SW480 (cell line): ENCODE measurements at regions not wholly inside any gene's neighbourhood (a gene's known extent, or its start where the extent isn't known, plus 50 kb on each side); places are given as distances from the start of the nearest gene placed in this dataset.

Experiments used
- DNase-seq: peaks from one replicate; pipeline ENCODE4 v3.0.0-alpha.2; 2016; ENCODE audit warnings: low spot score

DNA sequence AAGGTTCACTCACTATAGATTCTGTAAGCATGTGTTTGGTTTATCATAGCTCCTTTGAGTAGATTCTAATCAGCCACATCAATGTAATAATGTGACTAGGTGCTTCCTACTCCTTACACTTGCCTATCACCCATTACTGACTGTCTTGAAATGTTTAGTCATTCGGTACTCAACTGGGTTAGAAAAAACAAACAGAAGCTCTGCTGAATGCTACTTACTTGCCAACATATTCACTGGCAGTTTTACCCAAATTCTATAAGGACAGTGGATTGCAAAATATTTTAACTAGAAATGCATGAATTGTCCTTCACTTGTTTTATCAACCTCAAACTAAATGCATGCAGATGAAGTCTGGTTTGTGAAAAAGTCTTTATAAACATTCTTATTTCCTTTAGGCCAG lies 352.1 kb upstream of the ALCAM start:
- DNase-seq = no peak

DNA sequence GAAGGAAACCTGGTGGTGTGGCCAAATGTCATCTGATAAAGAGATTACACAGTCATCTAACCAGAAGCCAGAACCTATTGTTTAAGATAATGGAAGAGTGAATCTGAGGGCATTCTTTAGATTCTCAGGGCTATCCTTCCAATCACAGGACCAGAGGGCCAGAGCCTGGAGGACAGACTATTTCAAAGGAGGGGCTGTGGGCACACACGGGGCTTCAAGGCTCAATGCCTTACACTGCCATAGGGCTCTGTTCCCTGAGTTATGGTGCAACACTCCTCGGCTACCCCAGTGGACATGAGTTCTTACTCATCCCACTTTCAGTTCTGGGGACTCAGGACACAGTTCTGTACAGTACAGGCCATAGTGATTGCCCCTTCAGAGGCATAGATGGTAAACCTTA lies 343.9 kb upstream of the ALCAM start:
- no peak for DNase-seq

DNA sequence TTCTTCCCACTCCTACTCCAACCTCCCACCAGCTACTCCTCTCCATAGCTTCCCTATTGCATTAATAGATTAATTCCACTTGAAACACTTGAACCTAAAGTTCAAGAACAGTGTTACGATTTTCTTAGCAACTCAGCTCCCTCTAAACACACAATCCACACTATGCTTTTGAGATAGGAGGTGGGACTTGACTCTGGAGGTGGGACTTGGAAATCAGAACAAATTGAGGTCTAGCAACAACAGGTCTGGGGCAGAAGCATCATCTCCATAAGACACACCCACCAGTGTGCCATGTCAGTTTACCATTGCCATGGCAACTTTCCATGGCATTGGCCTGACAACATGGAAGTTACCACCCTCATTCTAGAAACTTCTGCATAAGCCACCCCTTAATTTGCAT lies 336.5 kb upstream of the ALCAM start:
- no peak for DNase-seq

DNA sequence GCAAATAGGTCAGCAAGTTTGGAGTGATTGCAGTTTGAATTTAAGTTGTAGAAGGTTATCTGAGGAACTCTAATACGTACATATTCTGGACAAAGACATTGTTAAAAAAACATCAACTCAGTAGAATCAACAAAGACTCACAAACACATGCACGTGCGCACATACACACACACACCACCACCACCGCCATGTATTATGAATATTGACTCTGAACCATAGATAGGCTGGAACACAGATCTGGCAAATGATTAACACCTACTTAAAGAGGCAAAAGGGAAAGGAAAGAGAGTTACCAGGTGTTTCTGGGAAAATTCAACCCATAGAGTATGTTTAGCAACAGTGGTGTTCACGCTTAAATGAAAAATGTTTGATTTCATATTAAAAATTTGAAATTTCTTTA lies 334.2 kb upstream of the ALCAM start:
- DNase-seq = no peak

DNA sequence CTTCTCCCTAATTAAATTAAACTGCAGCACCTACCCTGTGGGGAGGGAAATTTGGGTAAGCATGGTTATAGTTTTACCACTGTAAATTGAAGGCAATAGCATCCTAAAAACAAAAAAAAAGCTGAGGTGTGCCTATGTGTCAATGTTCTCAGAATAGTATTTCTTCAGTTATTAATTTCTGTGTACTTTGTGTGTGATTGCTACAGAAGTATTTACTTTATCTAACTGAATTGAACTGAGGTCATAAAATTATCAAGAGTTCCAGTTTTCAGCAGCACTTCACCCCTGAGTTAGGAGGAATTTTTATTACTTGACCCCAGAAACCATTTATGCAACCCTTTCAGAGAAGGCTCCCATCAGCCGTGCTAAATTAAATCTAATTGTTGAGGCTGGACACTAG lies 333.6 kb upstream of the ALCAM start:
- DNase-seq = no peak

DNA sequence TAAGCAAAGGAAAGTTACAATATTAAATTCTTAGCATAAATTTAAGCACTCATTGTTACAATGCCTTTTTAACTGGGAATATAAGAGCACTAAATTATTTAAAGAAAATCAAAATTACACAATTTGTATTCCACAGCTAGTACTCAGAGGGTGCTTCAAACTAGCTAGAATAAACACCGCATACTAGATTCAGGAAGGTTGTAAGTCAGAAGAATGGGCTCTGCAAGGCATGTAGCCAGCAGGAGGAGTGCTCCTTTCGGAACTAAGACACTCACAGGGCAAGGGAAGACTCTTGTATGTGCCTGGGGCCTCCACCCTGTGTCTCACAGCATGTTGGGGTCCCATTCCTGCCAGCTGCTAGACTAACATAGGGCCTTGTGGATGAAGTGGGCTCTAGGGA lies 327.7 kb upstream of the ALCAM start:
- no peak for DNase-seq

DNA sequence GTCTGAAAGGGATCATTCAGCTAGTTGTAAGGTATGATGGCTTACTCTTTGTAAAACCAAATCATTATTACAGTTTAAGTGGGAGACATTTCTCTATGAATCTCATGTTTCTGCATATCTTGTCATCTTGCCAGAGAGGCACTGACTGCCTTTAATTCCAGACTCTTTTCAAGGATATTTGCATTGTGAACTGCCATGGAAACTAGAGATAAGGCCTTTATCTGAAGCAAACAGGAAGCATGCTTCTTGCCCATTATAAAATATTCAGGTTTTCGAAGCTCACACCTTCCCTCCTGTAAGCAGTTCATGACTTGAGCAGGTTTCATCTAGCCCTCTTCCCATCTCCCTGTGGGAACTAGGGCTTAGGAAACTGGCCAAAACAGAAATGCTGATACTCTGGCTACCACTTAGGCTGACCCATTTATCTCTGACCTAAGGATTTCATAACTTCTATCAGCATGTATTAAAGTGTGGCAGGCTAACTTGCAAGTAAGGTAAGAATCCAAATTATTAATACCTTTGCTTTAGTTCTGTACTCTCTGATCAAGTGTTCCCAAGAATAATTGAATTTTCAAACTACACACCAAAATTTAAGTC lies 326.6 kb upstream of the ALCAM start:
- no peak for DNase-seq

DNA sequence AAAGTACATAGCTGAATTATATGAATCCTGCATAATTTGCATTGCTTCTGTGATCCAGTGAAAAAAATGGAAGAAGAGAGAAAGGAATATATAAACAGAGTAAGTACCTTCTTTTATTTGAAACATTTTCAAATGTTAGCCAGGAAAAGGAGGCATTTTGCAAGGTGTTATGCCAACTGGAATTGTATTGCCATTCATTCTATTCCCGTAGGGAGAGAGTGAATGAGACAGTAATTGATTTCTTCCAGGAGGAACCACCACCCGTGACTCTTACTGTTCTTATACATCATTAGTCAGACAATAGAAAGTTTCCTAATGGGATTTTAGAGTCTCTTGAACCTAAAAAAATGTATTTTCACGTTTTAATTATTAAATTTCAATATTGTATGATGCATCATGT lies 324.1 kb upstream of the ALCAM start:
- DNase-seq = no peak

DNA sequence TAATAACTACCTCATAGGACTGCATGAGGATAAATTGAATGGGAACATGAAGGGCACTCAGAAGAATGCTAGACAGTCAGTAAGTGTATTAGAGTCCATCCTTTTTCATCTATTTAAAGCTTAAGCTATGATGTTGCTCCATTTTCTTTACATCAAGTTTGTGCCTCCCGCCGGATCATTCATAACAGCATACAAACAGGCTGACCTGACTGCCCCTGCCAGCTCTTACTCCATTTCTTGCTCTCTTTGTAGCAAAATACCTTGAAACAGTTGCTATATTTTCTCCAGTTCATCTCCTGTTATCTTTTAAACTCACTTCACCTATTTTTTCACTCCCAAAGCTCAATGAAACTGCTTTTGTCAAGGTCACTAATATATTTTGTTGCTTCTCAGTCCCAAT lies 315.6 kb upstream of the ALCAM start:
- DNase-seq = no peak

DNA sequence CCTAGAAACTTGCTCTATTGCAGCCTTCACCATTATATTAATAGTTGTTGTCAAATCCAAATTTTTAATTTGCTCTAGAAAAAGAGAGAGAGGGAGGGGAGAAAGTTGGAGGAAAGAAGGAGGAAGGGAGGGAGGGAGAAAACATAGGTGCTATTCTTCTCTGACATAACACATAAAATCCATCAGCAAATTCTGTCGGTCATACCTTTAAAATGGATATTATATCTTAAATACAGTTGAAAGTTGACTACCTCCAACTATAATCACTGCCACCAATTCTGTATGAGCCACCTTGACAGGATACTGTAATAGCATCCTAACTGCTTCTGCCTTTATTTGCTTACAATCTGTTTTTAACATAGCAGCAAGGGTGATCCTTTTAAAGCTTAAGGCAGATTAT lies 314.7 kb upstream of the ALCAM start:
- no peak for DNase-seq

DNA sequence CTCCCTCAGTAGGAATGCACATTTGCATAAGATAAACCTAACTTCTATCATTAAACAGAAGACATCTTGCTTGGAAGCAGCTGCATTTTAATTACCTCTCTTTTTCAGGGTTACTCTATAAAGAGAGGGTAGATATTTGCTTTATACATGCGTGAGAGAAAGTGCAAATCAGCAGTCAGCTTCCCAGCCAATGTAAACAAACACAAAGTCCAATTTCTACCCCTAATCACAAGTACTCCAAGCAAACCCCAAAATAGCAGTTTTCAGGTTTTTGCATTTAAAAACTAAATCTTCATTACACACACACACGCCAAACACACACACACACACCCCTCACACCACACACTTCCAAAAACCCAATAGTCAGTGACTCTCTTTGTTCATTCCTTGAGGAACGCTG lies 303.9 kb upstream of the ALCAM start:
- DNase-seq = no peak

DNA sequence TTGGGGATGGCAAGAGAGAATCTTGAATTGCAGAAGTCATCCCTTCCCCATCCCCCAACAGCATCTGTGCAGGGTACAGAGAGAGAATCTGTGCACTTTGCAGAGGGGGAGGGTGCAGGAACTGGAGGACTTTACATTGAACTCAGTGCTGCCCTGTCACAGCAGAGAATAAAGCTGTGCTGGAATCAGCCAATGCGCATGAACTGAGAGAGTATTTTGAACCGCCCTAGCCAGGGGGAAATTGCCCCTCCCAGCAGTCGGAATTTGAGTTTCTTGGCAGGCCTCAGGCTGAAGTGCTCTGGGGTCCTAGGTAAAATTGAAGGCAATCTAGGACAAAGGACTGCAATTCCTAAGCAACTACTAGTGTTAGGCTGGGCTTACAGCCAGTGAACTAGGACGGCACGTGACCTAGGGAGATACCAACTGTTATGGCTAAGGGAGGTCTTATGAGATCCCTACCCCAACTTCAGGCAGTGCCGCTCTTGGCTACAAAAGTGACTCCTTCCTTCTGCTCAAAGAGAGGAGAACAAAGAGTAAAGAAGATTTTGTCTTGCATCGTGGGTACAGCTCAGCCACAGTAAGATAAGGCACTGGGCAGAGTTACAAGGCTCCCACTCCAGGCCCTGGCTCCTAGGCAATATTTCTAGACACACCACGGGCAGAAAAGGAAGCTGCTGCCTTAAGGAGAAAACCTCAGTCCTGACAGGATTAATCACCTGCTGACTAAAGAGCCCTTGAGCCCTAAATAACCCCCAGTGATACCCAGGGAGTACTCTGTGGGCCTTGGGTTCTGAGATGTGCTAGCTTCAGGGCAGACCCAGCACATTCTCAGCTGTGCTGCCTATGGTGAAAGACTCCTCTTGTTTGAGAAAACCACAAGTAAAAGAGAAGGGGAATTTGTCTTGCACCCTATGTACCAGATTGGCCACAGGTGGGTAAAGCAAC lies 300.5 kb upstream of the ALCAM start:
- no peak for DNase-seq

DNA sequence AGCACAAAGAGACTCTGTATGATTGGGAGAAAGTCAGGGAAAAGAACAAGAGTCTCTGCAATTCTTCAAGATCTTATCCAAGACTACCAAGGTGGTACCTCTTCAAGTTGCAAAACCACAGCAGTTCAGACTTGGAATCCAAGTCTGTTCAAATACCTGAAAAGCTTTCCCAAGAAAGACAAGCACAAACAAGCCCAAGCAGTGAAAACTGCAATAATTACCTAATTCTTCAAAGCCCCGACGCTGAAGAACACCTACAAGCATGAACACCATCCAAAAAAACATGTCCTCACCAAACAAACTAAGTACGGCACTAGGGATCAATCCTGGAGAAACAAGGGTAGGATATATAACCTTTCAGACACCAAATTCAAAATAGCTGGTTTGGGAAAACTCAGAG lies 299.3 kb upstream of the ALCAM start:
- DNase-seq = no peak

DNA sequence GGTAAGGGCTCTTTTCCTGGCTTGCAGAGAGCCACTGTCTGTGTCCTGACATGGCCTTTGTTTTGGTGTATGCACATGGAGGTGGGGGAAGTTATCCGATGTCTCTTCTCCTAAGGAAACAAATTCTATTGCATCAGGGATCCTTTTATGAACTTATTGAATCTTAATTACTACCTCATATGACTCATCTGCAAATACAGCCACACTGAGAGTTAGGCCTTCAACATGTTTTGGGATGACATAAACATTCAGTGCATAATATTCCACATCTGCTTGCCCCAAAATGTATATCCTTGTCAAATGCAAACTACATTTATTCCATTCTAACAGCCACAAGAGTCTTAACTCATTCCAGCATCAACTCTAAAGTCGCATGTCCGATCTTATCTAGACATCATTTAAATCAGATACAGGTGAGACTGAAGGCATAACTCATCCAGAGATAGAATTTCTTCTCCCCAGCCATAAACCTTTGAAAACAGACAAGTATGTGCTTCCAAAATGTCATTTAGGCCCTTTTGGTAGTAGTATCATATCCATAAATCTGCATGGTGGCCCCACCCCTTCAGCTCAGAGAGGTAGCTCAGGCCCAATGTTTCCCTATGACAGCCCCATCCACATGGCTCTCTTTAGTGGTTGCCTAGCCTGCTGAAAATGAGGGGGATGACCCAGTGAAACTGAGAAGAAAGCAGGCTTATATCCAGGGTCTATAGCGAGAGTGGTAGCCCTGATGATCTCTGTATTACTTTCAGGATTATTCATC lies 289.5 kb upstream of the ALCAM start:
- no peak for DNase-seq

DNA sequence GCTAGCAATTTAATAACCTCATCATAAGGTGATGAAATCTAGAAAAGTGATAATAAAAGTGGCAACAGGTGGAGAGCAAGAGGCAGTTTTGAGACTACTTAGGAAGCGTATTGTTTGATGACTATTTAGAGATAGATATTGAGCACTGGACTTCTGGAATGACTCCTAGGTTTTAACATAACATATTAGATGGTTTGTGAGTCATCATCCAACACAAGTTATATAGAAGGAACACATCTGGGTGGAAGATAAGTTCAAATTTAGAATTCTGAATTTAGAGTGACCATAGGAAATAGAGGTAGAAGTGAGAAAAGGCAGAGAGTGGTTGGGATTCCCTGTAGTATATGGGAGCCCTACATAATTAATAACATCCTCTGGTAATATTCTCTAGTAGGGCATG lies 282.8 kb upstream of the ALCAM start:
- DNase-seq = no peak

DNA sequence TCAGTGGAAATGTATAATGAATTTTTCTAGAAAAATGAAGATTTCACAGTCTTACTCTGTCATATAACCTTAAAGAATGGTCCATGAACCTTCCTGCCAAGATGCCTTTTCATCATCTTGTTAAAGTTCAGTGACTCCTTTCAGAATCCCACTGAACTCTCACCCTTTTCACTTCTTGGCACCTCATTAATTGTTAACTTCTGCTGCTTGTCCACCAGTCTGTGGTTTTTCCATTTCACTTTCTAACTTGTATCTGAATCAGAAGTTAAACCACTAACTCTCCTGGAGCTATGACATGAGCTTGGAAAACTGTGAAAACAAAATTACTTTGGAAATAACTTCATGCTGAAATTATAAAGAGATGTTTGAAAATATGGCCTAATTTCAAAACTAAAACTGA lies 281.2 kb upstream of the ALCAM start:
- DNase-seq = no peak

DNA sequence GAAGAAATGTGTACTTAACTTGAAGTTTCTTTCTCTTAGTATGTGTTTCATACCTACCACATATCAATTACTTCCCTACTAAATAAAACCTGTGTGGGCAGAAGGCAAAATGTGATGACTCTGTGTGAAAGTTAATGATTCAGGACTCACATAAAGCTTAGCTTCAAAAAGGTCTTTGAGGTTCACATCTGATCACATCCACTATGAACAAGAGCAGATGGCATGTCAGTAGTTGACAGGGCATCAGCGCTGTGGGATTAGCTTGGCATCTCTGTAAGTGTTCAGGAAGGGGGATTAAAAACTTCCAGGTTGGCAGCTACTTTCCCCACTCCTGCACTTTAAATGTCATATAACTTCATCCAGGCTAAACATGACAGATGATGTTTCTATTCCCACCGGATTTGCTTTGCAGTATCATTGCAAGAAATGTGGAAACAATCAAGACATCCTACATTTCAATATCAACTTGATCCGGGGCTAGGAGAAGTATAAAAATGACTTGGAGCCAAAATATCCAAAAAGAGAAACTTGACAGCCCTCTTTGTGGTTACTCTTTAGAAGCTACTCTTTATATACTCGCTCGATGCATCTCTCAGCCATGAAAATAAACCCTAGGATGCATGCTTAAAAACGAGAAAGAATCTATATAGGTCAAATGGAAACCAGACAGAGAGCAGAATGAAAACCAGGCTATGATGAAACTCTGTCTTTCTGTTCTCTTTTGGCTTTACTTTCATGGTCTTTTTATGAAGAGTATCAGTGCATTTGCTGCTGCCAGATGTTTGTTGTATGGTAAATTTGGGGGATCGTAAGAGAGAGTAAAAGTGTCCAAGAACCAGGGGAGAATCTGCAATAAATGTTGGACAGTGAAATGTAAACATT lies 273.1 kb upstream of the ALCAM start:
- no peak for DNase-seq

DNA sequence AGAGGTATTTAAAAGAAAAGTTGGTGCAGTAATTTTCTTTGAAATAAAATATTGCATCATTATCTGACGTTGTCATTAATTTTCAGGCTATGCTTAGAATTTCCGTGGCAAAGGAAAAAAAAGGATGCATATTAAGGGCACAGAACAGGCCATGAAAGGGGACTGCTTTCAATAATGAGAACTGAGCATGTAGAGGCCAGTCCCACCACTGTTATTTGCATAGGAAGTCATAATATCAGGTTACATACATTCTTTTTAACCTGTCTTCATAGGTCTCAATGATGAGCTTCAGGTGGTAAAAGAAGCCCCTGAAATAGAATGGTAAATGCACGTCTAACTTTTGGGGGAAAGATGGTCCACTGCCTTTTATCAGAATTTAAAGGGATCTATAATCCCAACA lies 272.1 kb upstream of the ALCAM start:
- peak; percentile 6 for DNase-seq

DNA sequence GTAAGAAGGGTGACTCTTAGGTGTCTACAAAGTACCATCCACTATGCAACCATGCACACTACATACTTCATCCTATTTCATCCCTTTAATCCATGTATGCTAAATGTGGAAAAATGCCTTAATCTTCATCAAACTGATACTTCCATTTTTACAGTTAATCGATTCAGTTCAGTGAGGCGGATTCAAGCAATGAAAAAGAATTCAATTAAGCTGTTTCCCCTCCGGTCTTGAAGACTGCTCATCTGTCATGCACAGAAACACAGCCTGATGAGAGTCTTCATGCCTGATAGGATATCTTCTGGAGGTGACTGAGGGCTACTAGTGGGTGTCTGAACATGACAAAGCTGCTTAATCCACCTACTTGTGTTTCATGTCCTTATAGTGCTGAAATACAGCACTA lies 270.6 kb upstream of the ALCAM start:
- no peak for DNase-seq

DNA sequence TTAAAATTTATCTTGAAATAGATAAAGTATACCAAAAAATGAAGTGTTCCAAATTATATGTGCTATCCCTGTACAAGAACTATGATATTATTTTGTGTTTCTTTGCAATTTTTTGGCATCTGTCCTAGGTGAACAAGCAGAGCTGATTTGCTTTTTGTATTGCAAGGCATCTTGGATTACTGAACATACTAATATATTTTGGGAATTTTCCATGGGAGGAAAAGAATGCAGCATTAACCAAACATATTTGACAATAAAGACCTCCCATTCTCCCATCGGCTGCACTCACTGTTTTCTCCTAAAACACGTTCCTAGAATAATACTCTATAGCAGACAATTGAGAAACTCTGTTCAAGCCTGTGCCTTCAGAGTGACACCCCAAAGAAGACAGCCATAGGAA lies 265.1 kb upstream of the ALCAM start:
- DNase-seq = no peak

DNA sequence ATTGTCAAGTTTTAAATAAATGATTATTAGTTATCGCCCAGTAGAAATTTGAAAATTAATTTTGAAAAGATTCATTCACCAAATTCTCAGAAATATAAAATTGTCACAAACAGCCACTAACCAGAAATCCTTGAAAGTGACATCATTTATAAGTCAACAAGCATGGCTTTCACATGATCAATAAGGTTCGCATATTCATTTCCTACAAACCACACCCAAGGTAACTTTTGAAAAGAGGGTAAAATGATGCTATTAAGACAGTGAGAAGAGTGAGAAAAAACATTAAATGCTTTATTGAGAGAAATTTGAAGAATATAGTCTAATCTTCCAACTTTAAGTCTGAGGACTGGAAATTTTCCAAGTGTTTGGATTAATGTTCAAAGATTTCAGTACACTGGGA lies 263.6 kb upstream of the ALCAM start:
- no peak for DNase-seq

DNA sequence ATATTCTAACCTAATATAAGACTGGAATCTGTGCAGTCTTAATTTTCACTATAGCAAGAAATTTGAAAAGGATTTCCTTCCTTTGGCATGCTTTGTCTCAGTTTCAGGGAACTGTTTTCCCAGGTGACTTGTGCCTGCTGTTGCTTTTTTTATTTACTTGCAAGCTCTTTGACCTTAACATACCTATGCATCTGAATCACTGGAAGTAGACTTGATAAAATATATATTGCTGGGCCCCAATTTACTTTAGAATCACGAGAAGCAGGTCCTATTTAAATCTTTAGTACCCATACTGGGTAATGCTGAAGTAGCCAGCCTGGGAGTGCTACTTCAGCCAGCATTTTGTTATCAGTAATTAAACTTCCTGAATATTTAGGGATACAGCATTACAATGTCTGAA lies 257.9 kb upstream of the ALCAM start:
- no peak for DNase-seq
